ENCODE measurements at regions not wholly inside any gene's neighbourhood (a gene's known extent, or its start where the extent isn't known, plus 50 kb on each side); places are given as distances from the start of the nearest gene placed in this dataset.

DNA sequence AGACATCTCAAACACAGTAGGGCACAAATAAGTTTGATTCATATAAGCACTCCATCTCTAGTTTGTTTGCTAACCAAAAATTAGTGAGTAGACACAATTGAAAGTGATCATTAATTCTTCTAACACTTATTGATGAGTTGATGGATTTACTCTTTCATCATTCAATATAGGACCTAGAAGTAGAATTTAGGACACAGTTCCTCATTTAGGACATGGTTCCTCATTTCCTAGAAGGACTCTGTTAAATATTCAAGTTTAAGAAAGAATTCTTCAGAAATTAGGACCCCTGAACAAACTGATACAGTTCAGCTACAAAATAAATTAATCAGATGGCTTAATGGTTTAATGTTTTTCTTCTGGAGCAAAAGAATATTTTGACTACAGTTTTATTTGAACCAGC lies 143.5 kb upstream of the PRR16 start:
- no peak for TF ChIP-seq CTCF (IDR thresholded peaks at IDR 0.05)
- TF ChIP-seq POLR2A (IDR thresholded peaks at IDR 0.05): no peak
